ENCODE measurements at regions not wholly inside any gene's neighbourhood (a gene's known extent, or its start where the extent isn't known, plus 50 kb on each side); places are given as distances from the start of the nearest gene placed in this dataset.

- Histone ChIP-seq H3K9me3 (replicated peaks; ENCODE audit: control insufficient read depth, insufficient read depth, low read length) (no peaks in the 10 kb centered on the region), H2AFZ (ENCODE audit: control insufficient read depth, low read depth, low read length) (no peak overlapping the region), H3K27me3 (replicated peaks in 1 of 2; ENCODE audit: control insufficient read depth in 2 of 2, insufficient read depth in 2 of 2, low read length in 1 of 2) (no peaks in the 10 kb centered on the region), H3K4me2 (ENCODE audit: control insufficient read depth, insufficient read depth) (no peak overlapping the region), H3K4me1 (ENCODE audit: control insufficient read depth, insufficient read depth, low read length) (no peaks in the 10 kb centered on the region), H3K27ac (ENCODE audit: control insufficient read depth, insufficient read depth) (no peak overlapping the region), H3K4me3 (no peak overlapping the region), H4K20me1 (ENCODE audit: control insufficient read depth, insufficient read depth) (no peaks in the 10 kb centered on the region), H3K9ac (ENCODE audit: control insufficient read depth, insufficient read depth, low read length) (no peak overlapping the region), H3K36me3 (ENCODE audit: control insufficient read depth in 2 of 2, insufficient read depth in 2 of 2, low read length in 1 of 2) (no peaks in the 10 kb centered on the region), H3K79me2 (ENCODE audit: control insufficient read depth, insufficient read depth, low read length) (no peaks in the 10 kb centered on the region)
- BruUV-seq (replicated peaks), result no TSS peak
- CTCF ChIA-PET, result no interaction called here
- DNase-seq (ENCODE audit: low read depth, low spot score) (no peak), ATAC-seq (no peak), FAIRE-seq (no peak)
- POLR2A ChIA-PET, result no interaction called here
- RAD21 ChIA-PET (ENCODE audit: unreplicated experiment), result no interaction called here
- intact Hi-C loops (cut with micrococcal nuclease; ENCODE audit: unreplicated experiment) (no loop called here), in situ Hi-C loops (cut with MboI) (no loop called here)
- SMC1A ChIA-PET (ENCODE audit: uncharacterized antibody, unreplicated experiment), result no interaction called here
- 0% methylated on average over 2 of the region's 2 CpGs for WGBS (ENCODE audit: insufficient coverage, insufficient replicate concordance, low lambda C conversion rate, missing lambda C conversion rate)
- TF ChIP-seq FOXM1 (IDR thresholded peaks at IDR 0.05; ENCODE audit: low read depth, low read length) (no peak), ZNF274 (IDR thresholded peaks at IDR 0.05; ENCODE audit: insufficient read depth, insufficient read length) (no peak), ZNF592 (IDR thresholded peaks at IDR 0.05) (no peak), PRDM15 (CRISPR knock-in tag; IDR thresholded peaks at IDR 0.05) (no peak), POU2F2 (IDR thresholded peaks at IDR 0.05; ENCODE audit: borderline replicate concordance, low read depth, low read length) (no peak), BCL11A (IDR thresholded peaks at IDR 0.05; ENCODE audit: low read depth, low read length) (no peak), HCFC1 (IDR thresholded peaks at IDR 0.05; ENCODE audit: low read length) (no peak), SMAD5 (IDR thresholded peaks at IDR 0.05; ENCODE audit: low read depth) (no peak), EED (IDR thresholded peaks at IDR 0.05; ENCODE audit: low read depth) (no peak), ZNF24 (IDR thresholded peaks at IDR 0.05) (no peak), NFYA (IDR thresholded peaks at IDR 0.05; ENCODE audit: borderline replicate concordance, low read depth, low read length) (no peak), EP300 (IDR thresholded peaks at IDR 0.05; ENCODE audit: borderline replicate concordance in 1 of 2, control insufficient read depth in 1 of 2, low read depth in 2 of 2, low read length in 2 of 2) (no peak), ETV6 (conservative IDR thresholded peaks at IDR 0.05 in 1 of 2, IDR thresholded peaks at IDR 0.05 in 1 of 2; ENCODE audit: borderline replicate concordance in 1 of 2, low read depth in 1 of 2) (no peak), CREB1 (IDR thresholded peaks at IDR 0.05; ENCODE audit: low read depth) (no peak), RUNX3 (IDR thresholded peaks at IDR 0.05; ENCODE audit: low read length) (no peak), CBFB (IDR thresholded peaks at IDR 0.05; ENCODE audit: low read depth) (no peak)
- TF ChIP-seq, protein P1, sequence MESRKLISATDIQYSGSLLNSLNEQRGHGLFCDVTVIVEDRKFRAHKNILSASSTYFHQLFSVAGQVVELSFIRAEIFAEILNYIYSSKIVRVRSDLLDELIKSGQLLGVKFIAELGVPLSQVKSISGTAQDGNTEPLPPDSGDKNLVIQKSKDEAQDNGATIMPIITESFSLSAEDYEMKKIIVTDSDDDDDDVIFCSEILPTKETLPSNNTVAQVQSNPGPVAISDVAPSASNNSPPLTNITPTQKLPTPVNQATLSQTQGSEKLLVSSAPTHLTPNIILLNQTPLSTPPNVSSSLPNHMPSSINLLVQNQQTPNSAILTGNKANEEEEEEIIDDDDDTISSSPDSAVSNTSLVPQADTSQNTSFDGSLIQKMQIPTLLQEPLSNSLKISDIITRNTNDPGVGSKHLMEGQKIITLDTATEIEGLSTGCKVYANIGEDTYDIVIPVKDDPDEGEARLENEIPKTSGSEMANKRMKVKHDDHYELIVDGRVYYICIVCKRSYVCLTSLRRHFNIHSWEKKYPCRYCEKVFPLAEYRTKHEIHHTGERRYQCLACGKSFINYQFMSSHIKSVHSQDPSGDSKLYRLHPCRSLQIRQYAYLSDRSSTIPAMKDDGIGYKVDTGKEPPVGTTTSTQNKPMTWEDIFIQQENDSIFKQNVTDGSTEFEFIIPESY (IDR thresholded peaks at IDR 0.05), result no peak
These were observed 707.5 kb downstream of the GALC start for GRCh38 chr14:87285506-87285905.
